Duodenal mucosa (tissue), 2 donors: ENCODE measurements at regions not wholly inside any gene's neighbourhood (a gene's known extent, or its start where the extent isn't known, plus 50 kb on each side); places are given as distances from the start of the nearest gene placed in this dataset.
"Not testable (repeated sequence)": the region's sequence is repeated elsewhere in the genome, so short reads cannot be mapped to it uniquely, and the experiment has no call there.

Source experiments
- H3K27ac ChIP-seq: one replicate; pipeline ENCODE4 v1.7.0; 2013; ENCODE audit warnings: low read depth, low read length
- H3K27me3 ChIP-seq, 2 donors: one replicate each; pipeline ENCODE4 v1.7.0; 2013; ENCODE audit warnings: low read length in 2 of 2, control low read depth in 1 of 2; ENCODE audit not compliant: insufficient read depth in 2 of 2, control insufficient read depth in 1 of 2
- H3K36me3 ChIP-seq, 2 donors: one replicate each; pipeline ENCODE4 v1.7.0; 2013; ENCODE audit warnings: low read length in 2 of 2, control low read depth in 1 of 2; ENCODE audit not compliant: insufficient read depth in 2 of 2, control insufficient read depth in 1 of 2
- H3K4me1 ChIP-seq, 2 donors: one replicate each; pipeline ENCODE4 v1.7.0; 2013; ENCODE audit warnings: low read length in 2 of 2, control low read depth in 1 of 2; ENCODE audit not compliant: insufficient read depth in 2 of 2, control insufficient read depth in 1 of 2
- H3K4me3 ChIP-seq, 2 donors: one replicate each; pipeline ENCODE4 v1.7.0; 2013; ENCODE audit warnings: low read length in 2 of 2, low read depth in 1 of 2
- H3K9ac ChIP-seq, 2 donors: one replicate each; pipeline ENCODE4 v1.7.0; 2013; ENCODE audit warnings: low read length in 2 of 2, low read depth in 1 of 2
- H3K9me3 ChIP-seq, 2 donors: one replicate each; pipeline ENCODE4 v1.7.0; 2013; ENCODE audit warnings: low read length in 2 of 2, control low read depth in 1 of 2; ENCODE audit not compliant: control insufficient read depth in 1 of 2

DNA sequence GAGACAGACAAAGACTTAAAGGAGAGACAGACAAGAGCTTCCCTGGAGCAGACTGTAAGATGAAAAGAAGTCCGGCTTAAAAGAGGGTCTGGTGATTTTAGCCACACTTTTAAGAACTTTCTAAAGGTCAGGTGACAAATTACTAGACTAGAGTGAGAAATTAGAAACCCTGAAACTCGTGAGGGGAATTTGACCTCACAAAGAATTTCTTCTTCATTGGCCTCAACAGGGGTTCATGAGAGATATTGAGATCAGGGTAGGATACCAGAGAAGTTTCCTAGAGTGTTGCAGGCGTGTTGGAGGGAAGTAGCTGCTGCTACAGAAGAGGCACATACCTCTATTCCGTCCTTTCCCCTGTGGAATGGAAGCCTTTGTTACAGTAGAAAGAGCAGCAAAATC is 884.4 kb downstream of the KCNT2 start:
- H3K27me3 ChIP-seq, result no peaks in the 10 kb centered on the region
- no peak overlapping the region for H3K9ac ChIP-seq
- no peaks in the 10 kb centered on the region for H3K4me1 ChIP-seq
- no peaks in the 10 kb centered on the region for H3K9me3 ChIP-seq
- H3K36me3 ChIP-seq, result no peaks in the 10 kb centered on the region
- H3K27ac ChIP-seq, result no peak overlapping the region
- no peak overlapping the region for H3K4me3 ChIP-seq

DNA sequence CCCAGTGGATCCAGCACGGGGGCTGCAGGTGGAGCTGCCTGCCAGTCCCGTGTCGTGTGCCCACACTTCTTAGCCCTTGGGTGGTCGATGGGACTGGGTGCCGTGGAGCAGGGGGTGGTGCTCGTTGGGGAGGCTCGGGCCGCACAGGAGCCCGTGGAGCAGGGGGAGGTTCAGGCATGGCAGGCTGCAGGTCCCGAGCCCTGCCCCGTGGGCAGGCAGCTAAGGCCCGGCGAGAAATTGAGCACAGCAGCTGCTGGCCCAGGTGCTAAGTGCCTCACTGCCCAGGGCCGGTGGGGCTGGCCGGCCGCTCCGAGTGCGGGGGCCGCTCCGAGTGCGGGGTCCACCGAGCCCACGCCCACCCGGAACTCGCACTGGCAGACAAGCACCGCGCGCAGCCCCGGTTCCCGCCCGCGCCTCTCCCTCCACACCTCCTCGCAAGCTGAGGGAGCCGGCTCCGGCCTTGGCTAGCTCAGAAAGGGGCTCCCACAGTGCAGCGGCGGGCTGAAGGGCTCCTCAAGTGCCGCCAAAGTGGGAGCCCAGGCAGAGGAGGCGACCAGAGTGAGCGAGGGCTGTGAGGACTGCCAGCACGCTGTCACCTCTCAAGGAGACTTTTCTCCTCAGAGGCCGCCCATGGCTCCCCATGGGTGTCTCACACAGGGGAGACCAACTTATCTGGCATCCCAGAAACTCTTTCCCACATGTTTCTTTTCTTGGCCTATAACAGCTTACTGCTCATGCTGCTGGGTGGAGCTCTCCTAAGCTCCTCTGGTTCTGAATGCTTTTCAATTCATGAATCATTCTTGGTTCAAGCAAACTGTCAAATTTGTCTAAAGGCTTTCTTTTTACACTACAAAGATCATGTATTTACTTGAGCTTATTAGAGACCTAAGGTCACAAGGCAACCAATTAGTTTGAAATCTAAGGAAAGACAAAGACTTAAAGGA is 885.1 kb downstream of the KCNT2 start:
- not testable (repeated sequence) for H3K27ac ChIP-seq, H3K4me1 ChIP-seq, H3K27me3 ChIP-seq, H3K9ac ChIP-seq, H3K4me3 ChIP-seq, H3K9me3 ChIP-seq, H3K36me3 ChIP-seq

DNA sequence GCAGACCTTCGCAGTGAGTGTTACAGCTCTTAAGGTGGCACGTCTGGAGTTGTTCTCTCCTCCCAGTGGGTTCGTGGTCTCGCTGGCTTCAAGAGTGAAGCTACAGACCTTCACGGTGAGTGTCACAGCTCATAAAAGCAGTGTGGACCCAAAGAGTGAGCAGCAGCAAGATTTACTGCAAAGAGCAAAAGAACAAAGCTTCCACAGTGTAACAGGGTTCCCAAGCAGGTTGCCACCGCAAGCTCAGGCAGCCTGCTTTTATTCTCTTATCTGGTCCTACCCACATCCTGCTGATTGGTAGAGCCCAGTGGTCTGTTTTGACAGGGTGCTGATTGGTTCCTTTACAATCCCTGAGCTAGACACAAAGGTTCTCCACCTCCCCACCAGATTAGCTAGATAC is 886.1 kb downstream of the KCNT2 start:
- H3K36me3 ChIP-seq, H3K9me3 ChIP-seq, H3K9ac ChIP-seq, H3K4me3 ChIP-seq, H3K4me1 ChIP-seq, H3K27me3 ChIP-seq, H3K27ac ChIP-seq: not testable (repeated sequence)

DNA sequence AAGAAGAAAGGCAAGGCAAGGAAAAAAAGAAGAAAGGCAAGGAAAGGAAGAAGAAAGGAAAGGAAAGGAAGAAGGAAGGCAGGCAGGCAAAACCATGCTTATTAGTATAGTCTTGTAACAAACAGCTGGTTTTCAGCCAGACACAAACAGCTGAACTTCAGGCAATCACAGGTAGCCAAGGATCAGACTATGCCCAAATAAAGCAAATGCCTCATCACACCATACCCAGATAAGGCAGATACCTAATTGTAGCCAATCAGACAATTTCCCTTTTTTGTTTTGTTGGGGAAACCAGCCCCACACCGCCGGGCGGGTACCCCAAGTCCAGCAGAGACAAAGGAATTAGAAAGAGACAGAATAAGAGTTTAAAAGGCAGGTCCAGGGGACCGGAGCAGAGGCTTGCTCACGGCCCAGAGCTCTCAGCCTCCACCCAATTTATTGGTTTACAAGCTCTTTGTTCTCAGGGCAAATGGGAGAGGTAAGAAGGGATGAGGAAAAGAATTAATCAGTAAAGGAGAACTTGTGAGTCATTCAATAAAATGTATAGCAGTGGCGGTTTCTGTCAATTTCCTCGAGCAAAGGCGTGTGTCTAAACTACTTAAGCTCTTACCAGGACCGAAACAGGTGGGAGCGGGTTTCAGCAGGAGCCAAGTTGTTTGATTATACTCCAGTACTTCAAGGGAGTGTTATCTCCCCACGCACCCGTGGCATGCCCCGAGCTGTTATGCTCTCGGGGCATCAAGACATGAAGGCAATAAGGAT is 886.8 kb downstream of the KCNT2 start:
- Histone ChIP-seq H3K9me3 (no peaks in the 10 kb centered on the region), H3K9ac (no peak overlapping the region), H3K36me3 (no peaks in the 10 kb centered on the region), H3K27me3 (no peaks in the 10 kb centered on the region), H3K4me3 (no peak overlapping the region), H3K27ac (no peak overlapping the region), H3K4me1 (no peaks in the 10 kb centered on the region)

DNA sequence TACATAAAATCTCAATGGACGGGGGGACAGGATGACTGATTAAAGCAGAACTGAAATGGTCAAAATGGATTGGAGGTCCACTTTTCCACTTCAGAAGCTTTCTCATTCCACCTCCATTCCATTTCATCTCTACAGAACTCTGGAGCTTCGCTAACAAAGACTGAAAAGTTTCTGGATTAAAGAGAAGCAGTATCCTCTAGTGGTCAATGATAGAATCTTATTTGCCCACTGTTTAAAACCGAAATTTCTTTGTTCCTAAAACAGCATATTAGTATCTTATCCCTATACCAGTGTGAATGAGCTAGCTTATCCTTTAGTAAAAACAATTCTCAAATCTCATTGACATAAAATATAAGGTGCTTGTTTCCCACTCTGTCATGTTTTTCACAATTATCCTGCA is 890.6 kb downstream of the KCNT2 start:
- Histone ChIP-seq H3K4me3 (no peak overlapping the region), H3K9me3 (no peaks in the 10 kb centered on the region), H3K9ac (no peak overlapping the region), H3K36me3 (no peaks in the 10 kb centered on the region), H3K27ac (no peak overlapping the region), H3K4me1 (no peaks in the 10 kb centered on the region), H3K27me3 (no peaks in the 10 kb centered on the region)

DNA sequence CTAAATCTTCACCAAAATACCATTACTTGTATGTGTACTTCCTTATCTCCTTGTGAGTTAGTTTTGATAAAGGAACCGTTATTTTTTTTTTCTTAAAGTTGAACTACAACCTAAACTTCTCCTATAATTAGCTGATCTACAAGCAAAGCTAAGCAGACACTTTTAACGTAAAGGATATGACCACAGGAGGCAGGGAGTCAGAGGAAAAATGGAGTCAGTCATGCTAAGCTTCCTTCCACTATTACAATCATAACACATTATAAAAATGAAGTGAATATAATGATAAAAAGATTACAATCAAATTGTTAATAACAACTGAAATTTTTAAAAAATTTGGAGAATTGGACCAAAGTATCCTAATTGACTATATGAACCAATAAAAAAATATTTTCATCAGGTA is 892.6 kb downstream of the KCNT2 start:
- H3K36me3 ChIP-seq, result no peaks in the 10 kb centered on the region
- no peaks in the 10 kb centered on the region for H3K4me1 ChIP-seq
- H3K4me3 ChIP-seq, result no peak overlapping the region
- no peaks in the 10 kb centered on the region for H3K9me3 ChIP-seq
- H3K27ac ChIP-seq, result no peak overlapping the region
- H3K27me3 ChIP-seq, result no peaks in the 10 kb centered on the region
- no peak overlapping the region for H3K9ac ChIP-seq

DNA sequence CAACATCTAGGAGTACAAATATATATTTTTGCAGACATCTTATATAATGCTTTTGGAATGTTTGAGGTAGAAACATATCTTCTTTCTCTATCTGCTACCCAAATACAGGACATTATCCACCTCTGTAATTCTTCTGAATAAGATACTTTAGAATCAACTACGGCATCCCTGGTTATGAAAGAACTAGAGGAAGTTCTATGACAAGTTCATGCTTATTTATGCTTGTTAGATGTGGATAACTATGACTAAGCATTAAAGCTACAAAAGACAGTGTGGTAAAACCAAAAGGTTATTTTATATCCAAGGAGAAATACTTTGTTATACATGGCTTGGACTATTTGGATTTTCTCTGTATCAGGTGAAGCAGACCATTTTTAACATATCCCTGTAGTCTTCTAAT is 894.0 kb downstream of the KCNT2 start:
- Histone ChIP-seq H3K4me3 (no peak overlapping the region), H3K36me3 (no peaks in the 10 kb centered on the region), H3K4me1 (no peaks in the 10 kb centered on the region), H3K27me3 (no peaks in the 10 kb centered on the region), H3K9me3 (no peaks in the 10 kb centered on the region), H3K9ac (no peak overlapping the region), H3K27ac (no peak overlapping the region)

DNA sequence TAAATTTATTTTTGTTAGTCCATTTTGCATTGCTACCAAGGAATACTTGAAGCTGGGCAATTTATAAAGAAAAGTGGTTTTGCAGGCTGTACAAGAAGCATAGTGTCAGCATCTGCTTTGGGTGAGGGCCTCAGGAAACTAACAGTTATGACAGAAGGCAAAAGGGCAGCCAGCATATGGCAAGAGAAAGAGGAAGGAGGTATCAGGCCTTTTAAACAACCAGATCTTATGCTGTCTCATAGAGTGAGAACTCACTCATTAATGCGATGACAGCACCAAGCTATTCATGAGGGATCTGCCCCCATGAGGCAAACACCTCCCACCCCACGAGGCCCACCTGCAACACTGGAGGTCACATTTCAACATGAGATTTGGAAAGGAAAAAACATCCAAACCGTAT is 898.4 kb downstream of the KCNT2 start:
- H3K9me3 ChIP-seq, result no peaks in the 10 kb centered on the region
- H3K36me3 ChIP-seq, result no peaks in the 10 kb centered on the region
- no peaks in the 10 kb centered on the region for H3K27me3 ChIP-seq
- no peak overlapping the region for H3K4me3 ChIP-seq
- no peak overlapping the region for H3K27ac ChIP-seq
- H3K9ac ChIP-seq, result no peak overlapping the region
- H3K4me1 ChIP-seq, result no peaks in the 10 kb centered on the region

DNA sequence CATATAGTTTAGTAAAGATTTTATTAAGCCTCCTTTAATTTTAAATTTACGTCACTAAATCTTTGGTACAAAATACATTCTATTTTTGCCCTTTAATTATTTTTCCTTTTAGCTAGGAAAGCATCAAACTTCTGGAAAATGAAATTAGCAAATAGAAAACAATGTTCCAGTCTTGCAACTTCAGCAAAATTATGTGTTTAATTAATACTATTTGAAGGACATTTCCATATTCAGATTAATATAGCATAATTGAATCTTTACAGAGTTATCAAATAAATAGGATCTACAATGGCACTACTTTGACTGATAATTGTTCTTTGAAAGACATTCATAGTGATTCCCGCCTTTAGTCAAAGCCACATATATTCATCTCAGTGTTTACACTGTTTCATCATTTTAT is 904.2 kb downstream of the KCNT2 start:
- Histone ChIP-seq H3K9ac (no peak overlapping the region), H3K4me3 (no peak overlapping the region), H3K27me3 (no peaks in the 10 kb centered on the region), H3K4me1 (no peaks in the 10 kb centered on the region), H3K36me3 (no peaks in the 10 kb centered on the region), H3K27ac (no peak overlapping the region), H3K9me3 (no peaks in the 10 kb centered on the region)

DNA sequence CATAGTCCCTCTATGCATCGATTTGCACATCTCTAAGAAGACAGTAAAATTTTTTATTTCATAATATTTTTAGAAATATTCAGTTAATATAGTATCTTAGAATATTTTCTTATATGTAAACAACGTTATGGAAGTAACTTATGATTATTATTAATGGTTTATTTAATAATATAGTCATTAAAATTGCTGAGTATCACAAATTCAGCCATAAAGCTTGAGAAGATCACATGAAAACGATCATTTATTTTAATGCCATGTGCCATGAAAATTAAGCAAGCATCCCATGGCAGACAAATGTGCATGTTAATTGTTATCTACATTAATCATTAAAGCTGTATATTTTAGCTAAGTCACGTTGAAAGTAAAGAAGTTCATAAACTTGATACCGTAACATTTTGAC is 907.1 kb downstream of the KCNT2 start:
- no peaks in the 10 kb centered on the region for H3K4me1 ChIP-seq
- H3K36me3 ChIP-seq, result no peaks in the 10 kb centered on the region
- H3K27ac ChIP-seq, result no peak overlapping the region
- H3K9me3 ChIP-seq, result no peaks in the 10 kb centered on the region
- no peaks in the 10 kb centered on the region for H3K27me3 ChIP-seq
- no peak overlapping the region for H3K4me3 ChIP-seq
- H3K9ac ChIP-seq, result no peak overlapping the region
